WTC11 (cell line): ENCODE measurements at regions not wholly inside any gene's neighbourhood (a gene's known extent, or its start where the extent isn't known, plus 50 kb on each side); places are given as distances from the start of the nearest gene placed in this dataset.
A peak's percentile ranks its signal among the peaks of the same experiment; 100 is the strongest.

Source experiments
- ATAC-seq: fragments of 200-7000 bp; cut with Tn5 transposase; 2 replicates; pipeline ENCODE4 v1.10.0; 2021; ENCODE audit warnings: mild to moderate bottlenecking, moderate library complexity
- CTCF ChIA-PET: fragments of 300-600 bp; sonication (Branson Sonifier 250); formaldehyde crosslinking; loops from one replicate; lab custom pipeline; 2021; ENCODE audit warnings: antibody characterized with exemption; lab: Charles Lee
- POLR2A ChIA-PET: fragments of 350-600 bp; sonication (Branson Sonifier 250); formaldehyde crosslinking; loops from one replicate; lab custom pipeline; 2021; ENCODE audit warnings: antibody characterized with exemption; lab: Charles Lee
- DNase-seq: peaks from one replicate; pipeline ENCODE4 v3.0.0; 2021; ENCODE audit warnings: low spot score
- H3K27ac Mint-ChIP-seq: 2 replicates; pipeline ENCODE4 v1.8.0; 2021; ENCODE audit warnings: mixed read lengths
- H3K27me3 Mint-ChIP-seq: 2 replicates; pipeline ENCODE4 v1.8.0; 2021; ENCODE audit warnings: low read depth, mild to moderate bottlenecking, moderate library complexity, mixed read lengths
- H3K36me3 Mint-ChIP-seq: 2 replicates; pipeline ENCODE4 v1.8.0; 2021; ENCODE audit warnings: mixed read lengths
- H3K4me1 Mint-ChIP-seq: 2 replicates; pipeline ENCODE4 v1.8.0; 2022; ENCODE audit warnings: mixed read lengths
- H3K4me3 Mint-ChIP-seq: 2 replicates; pipeline ENCODE4 v1.8.0; 2021; ENCODE audit warnings: mild to moderate bottlenecking, moderate library complexity, mixed read lengths
- H3K9me3 Mint-ChIP-seq: 2 replicates; pipeline ENCODE4 v1.8.0; 2021; ENCODE audit warnings: mixed read lengths
- CREM ChIP-seq: sonication (generic); formaldehyde crosslinking; IDR thresholded peaks from 2 replicates; pipeline ENCODE4 v1.8.1; 2022; ENCODE audit warnings: mild to moderate bottlenecking, missing genetic modification reagents, moderate library complexity
- ELF4 ChIP-seq: sonication (generic); formaldehyde crosslinking; IDR thresholded peaks from 2 replicates; pipeline ENCODE4 v1.8.1; 2022; ENCODE audit warnings: low read depth, mild to moderate bottlenecking, moderate library complexity, missing genetic modification reagents
- ESRRA ChIP-seq: sonication (generic); formaldehyde crosslinking; IDR thresholded peaks from 2 replicates; pipeline ENCODE4 v1.8.1; 2022; ENCODE audit warnings: mild to moderate bottlenecking, missing genetic modification reagents, borderline replicate concordance
- ETV6 ChIP-seq: sonication (generic); formaldehyde crosslinking; IDR thresholded peaks from 2 replicates; pipeline ENCODE4 v1.8.1; 2022; ENCODE audit warnings: mild to moderate bottlenecking, missing genetic modification reagents
- NFYB ChIP-seq: sonication (generic); formaldehyde crosslinking; conservative IDR thresholded peaks from 2 replicates; pipeline ENCODE4 v1.8.0; 2022; ENCODE audit warnings: low read depth, missing genetic modification reagents
- SP1 ChIP-seq: sonication (generic); formaldehyde crosslinking; conservative IDR thresholded peaks from 2 replicates; pipeline ENCODE4 v1.8.1; 2022; ENCODE audit warnings: missing genetic modification reagents
- ZBTB21 ChIP-seq: sonication (generic); formaldehyde crosslinking; IDR thresholded peaks from 2 replicates; pipeline ENCODE4 v1.8.1; 2023; ENCODE audit warnings: mild to moderate bottlenecking, missing genetic modification reagents, borderline replicate concordance
- ZNF232 ChIP-seq: sonication (generic); formaldehyde crosslinking; IDR thresholded peaks from 2 replicates; pipeline ENCODE4 v1.8.0; 2022; ENCODE audit warnings: mild to moderate bottlenecking, missing genetic modification reagents
- ZNF317 ChIP-seq: sonication (generic); formaldehyde crosslinking; IDR thresholded peaks from 2 replicates; pipeline ENCODE4 v1.8.1; 2023; ENCODE audit warnings: low read depth, mild to moderate bottlenecking, moderate library complexity, missing genetic modification reagents, borderline replicate concordance
- ZNF396 ChIP-seq: fragments of 250-450 bp; sonication (Bioruptor Pico); IDR thresholded peaks from 2 replicates; pipeline ENCODE4 v1.8.0; 2021; ENCODE audit warnings: mild to moderate bottlenecking, moderate library complexity, borderline replicate concordance
- ZNF671 ChIP-seq: fragments of 250-450 bp; sonication (Bioruptor Pico); IDR thresholded peaks from 2 replicates; pipeline ENCODE4 v1.8.0; 2021; ENCODE audit warnings: mild to moderate bottlenecking
- TF ChIP-seq, protein P1 (sequence below): fragments of 200-600 bp; IDR thresholded peaks from 2 replicates; pipeline ENCODE4 v1.8.0; 2022; ENCODE audit warnings: antibody characterized with exemption
- TF ChIP-seq, protein P2 (sequence below): fragments of 250-450 bp; sonication (Bioruptor Pico); conservative IDR thresholded peaks from 2 replicates; pipeline ENCODE4 v1.9.0; 2021; ENCODE audit warnings: mild to moderate bottlenecking
- TF ChIP-seq, protein P3 (sequence below): sonication (generic); formaldehyde crosslinking; IDR thresholded peaks from 2 replicates; pipeline ENCODE4 v1.8.0; 2023; ENCODE audit warnings: missing genetic modification reagents, mild to moderate bottlenecking, borderline replicate concordance
- TF ChIP-seq, protein P4 (sequence below): fragments of 250-450 bp; sonication (Bioruptor Pico); IDR thresholded peaks from 2 replicates; pipeline ENCODE4 v1.9.0; 2021; ENCODE audit warnings: mild to moderate bottlenecking
- TF ChIP-seq, protein P5 (sequence below): sonication (generic); formaldehyde crosslinking; IDR thresholded peaks from 2 replicates; pipeline ENCODE4 v1.8.1; 2023; ENCODE audit warnings: mild to moderate bottlenecking, missing genetic modification reagents, moderate library complexity

DNA sequence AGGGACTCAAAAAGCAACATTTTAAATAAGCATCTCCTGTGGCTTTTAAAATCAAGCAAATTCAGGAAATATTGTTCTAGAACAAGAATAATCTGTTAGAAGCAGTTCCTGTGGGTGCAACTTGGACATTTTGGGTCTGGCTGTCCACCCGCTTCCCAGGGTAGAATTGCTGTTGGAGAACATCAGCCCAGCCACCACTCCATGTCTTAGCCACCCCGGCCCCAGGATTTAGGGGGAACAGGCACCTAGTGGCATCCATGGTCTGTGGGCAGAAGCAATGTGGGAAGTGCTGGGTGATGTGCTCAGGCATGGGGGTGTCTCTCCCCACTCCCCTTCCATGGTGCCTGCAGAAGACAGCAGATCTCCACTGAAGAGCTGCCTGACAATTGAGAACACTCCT, 162.6 kb downstream of the KLF13 start (continued):
- TF ChIP-seq SP1: no peak

DNA sequence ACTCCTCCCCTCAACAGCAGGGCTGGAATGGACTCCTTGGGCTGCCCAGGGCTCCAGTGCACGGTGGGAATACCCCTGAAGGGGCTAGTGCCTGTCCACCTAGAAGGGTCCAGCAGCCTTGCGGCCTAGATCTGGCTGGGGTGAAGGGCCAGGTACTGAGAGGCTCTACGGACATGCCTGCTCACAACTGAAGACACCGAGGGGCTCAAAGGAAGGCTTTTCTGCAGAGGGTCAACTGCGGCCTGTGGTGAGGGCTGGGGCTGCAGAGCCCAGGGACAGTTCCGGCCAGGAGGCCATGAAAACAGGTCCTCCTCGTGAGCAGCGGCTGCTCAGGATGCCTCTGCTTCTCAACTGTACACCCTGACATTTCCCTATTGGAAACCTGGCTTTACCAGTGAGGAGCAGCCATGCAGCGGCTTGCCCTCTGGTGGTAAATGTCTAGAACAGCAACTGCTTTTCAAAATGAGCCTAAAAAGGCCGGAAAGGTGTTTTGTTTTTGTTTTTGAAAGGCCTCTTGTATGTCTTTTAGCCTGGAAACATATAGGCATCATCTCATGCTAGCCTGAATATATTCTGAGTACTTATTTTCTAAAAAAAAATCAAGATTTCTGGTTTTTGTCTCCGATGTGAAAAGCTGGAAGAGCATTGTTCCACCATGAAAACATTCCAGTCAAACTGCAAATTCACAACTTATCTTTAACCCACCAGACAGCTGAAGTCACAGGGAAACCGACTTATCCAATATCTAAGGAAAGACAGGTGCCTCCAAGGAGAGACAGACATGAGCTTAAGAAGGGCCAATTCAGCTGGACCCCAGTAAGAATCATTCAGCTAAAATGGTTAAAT, 163.4 kb downstream of the KLF13 start:
- Mint-ChIP-seq H3K27ac (no peak overlapping the region), H3K4me3 (no peak overlapping the region), H3K4me1 (peaks cover 2% of the 10 kb centered on the region; the same call in 1 of the 2 replicates), H3K36me3 (peaks cover 5% of the 10 kb centered on the region; the same call in 1 of the 2 replicates), H3K9me3 (peaks cover 20% of the 10 kb centered on the region), H3K27me3 (peaks cover 12% of the 10 kb centered on the region)
- ChIA-PET CTCF (interaction anchor here (1.0 to 3.7 kb wide), 12 partner anchors 9 to 485 kb away, joined by 4 to 99 read pairs (median 6); no protein-coding TSS in a partner anchor), POLR2A (no interaction called here)
- TF ChIP-seq ESRRA (CRISPR knock-in tag): no peak
- TF ChIP-seq, protein P1, sequence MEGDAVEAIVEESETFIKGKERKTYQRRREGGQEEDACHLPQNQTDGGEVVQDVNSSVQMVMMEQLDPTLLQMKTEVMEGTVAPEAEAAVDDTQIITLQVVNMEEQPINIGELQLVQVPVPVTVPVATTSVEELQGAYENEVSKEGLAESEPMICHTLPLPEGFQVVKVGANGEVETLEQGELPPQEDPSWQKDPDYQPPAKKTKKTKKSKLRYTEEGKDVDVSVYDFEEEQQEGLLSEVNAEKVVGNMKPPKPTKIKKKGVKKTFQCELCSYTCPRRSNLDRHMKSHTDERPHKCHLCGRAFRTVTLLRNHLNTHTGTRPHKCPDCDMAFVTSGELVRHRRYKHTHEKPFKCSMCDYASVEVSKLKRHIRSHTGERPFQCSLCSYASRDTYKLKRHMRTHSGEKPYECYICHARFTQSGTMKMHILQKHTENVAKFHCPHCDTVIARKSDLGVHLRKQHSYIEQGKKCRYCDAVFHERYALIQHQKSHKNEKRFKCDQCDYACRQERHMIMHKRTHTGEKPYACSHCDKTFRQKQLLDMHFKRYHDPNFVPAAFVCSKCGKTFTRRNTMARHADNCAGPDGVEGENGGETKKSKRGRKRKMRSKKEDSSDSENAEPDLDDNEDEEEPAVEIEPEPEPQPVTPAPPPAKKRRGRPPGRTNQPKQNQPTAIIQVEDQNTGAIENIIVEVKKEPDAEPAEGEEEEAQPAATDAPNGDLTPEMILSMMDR: peak; percentile 71
- no peak for DNase-seq
- peak; percentile 31 for ATAC-seq

DNA sequence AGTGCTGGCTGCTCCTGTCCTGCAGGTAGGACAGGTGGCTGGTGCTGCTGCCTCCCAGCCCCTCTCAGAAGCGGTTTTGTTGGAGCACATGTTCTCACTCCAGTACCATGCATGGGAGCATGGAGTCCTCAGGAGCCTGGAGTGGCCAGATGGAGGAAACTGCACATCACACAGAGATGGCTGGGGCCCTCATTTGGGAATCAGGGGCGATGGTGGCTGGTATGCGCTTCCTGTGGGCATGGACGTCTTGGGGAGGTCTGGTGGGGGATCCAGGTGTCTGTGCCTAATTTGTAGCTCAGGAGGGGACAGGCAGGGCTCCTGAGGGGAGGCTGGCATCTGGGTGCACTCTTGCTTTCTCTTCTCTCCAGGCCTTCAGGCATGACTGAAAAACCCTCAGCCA, 168.2 kb downstream of the KLF13 start:
- no peak for ATAC-seq

More for the DNA sequence above, 168.2 kb downstream of the KLF13 start:
- H3K27me3 Mint-ChIP-seq: no peaks in the 10 kb centered on the region; the same call in 1 of the 2 replicates
- peaks cover 20% of the 10 kb centered on the region for H3K9me3 Mint-ChIP-seq
- no peak overlapping the region for H3K27ac Mint-ChIP-seq
- H3K4me3 Mint-ChIP-seq: no peak overlapping the region
- peaks cover 5% of the 10 kb centered on the region; the same call in 1 of the 2 replicates for H3K36me3 Mint-ChIP-seq
- no peaks in the 10 kb centered on the region for H3K4me1 Mint-ChIP-seq
- TF ChIP-seq NFYB (CRISPR knock-in tag) (no peak), ETV6 (CRISPR knock-in tag) (no peak), ZNF396 (no peak), ELF4 (CRISPR knock-in tag) (no peak), ZNF232 (CRISPR knock-in tag) (no peak), ZBTB21 (CRISPR knock-in tag) (no peak), CREM (CRISPR knock-in tag) (no peak), ZNF671 (CRISPR knock-in tag) (no peak), ZNF317 (no peak)
- TF ChIP-seq, protein P2, sequence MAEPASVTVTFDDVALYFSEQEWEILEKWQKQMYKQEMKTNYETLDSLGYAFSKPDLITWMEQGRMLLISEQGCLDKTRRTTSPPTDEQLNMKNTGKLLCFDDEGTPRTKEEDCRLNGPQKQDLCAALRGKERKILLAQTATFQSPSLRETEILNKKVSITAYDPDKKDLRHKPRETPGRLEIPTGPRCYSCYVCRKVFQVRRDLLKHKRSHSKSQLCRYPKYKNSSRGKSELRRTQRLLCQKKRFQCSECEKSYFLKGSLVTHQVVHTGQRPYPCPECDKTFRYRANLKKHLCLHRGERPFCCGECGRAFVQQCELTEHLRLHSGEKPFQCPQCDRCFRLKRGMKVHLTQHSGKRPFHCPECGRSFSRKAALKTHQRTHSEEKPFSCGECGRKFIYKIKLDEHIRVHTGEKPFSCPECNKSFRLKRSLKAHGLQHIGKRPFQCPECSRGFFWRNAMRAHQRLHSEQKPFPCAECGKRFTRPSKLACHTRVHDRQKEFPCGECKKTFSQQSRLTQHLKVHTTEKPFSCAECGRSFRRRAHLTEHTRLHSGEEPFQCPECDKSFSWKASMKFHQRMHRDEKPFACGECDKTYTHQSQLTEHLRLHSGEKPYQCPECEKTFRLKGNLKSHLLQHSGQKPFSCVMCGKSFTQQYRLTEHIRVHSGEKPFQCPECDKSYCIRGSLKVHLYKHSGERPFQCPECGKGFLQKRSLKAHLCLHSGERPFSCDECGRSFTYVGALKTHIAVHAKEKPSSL: no peak
- TF ChIP-seq, protein P3, sequence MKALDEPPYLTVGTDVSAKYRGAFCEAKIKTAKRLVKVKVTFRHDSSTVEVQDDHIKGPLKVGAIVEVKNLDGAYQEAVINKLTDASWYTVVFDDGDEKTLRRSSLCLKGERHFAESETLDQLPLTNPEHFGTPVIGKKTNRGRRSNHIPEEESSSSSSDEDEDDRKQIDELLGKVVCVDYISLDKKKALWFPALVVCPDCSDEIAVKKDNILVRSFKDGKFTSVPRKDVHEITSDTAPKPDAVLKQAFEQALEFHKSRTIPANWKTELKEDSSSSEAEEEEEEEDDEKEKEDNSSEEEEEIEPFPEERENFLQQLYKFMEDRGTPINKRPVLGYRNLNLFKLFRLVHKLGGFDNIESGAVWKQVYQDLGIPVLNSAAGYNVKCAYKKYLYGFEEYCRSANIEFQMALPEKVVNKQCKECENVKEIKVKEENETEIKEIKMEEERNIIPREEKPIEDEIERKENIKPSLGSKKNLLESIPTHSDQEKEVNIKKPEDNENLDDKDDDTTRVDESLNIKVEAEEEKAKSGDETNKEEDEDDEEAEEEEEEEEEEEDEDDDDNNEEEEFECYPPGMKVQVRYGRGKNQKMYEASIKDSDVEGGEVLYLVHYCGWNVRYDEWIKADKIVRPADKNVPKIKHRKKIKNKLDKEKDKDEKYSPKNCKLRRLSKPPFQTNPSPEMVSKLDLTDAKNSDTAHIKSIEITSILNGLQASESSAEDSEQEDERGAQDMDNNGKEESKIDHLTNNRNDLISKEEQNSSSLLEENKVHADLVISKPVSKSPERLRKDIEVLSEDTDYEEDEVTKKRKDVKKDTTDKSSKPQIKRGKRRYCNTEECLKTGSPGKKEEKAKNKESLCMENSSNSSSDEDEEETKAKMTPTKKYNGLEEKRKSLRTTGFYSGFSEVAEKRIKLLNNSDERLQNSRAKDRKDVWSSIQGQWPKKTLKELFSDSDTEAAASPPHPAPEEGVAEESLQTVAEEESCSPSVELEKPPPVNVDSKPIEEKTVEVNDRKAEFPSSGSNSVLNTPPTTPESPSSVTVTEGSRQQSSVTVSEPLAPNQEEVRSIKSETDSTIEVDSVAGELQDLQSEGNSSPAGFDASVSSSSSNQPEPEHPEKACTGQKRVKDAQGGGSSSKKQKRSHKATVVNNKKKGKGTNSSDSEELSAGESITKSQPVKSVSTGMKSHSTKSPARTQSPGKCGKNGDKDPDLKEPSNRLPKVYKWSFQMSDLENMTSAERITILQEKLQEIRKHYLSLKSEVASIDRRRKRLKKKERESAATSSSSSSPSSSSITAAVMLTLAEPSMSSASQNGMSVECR (CRISPR knock-in tag): no peak
- TF ChIP-seq, protein P4, sequence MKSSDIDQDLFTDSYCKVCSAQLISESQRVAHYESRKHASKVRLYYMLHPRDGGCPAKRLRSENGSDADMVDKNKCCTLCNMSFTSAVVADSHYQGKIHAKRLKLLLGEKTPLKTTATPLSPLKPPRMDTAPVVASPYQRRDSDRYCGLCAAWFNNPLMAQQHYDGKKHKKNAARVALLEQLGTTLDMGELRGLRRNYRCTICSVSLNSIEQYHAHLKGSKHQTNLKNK (CRISPR knock-in tag): no peak
- TF ChIP-seq, protein P5, sequence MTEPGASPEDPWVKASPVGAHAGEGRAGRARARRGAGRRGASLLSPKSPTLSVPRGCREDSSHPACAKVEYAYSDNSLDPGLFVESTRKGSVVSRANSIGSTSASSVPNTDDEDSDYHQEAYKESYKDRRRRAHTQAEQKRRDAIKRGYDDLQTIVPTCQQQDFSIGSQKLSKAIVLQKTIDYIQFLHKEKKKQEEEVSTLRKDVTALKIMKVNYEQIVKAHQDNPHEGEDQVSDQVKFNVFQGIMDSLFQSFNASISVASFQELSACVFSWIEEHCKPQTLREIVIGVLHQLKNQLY (CRISPR knock-in tag): no peak
- ChIA-PET CTCF (no interaction called here), POLR2A (no interaction called here)
- DNase-seq: no peak
